ENCODE measurements at regions not wholly inside any gene's neighbourhood (a gene's known extent, or its start where the extent isn't known, plus 50 kb on each side); places are given as distances from the start of the nearest gene placed in this dataset.

GRCh38 chr4:37146260-37146659 is 98.3 kb upstream of the NWD2 start:
- TF ChIP-seq EP300 (IDR thresholded peaks at IDR 0.05) (no peak), USF2 (IDR thresholded peaks at IDR 0.05) (no peak), POLR2A (IDR thresholded peaks at IDR 0.05; ENCODE audit: low read length) (no peak), REST (IDR thresholded peaks at IDR 0.05) (no peak), CTCF (IDR thresholded peaks at IDR 0.05) (no peak), EHMT2 (IDR thresholded peaks at IDR 0.05; ENCODE audit: low read depth) (no peak), MAX (IDR thresholded peaks at IDR 0.05) (no peak), RFX5 (IDR thresholded peaks at IDR 0.05) (no peak)
